HEK293 (cell line): ENCODE measurements at regions not wholly inside any gene's neighbourhood (a gene's known extent, or its start where the extent isn't known, plus 50 kb on each side); places are given as distances from the start of the nearest gene placed in this dataset.
A peak's percentile ranks its signal among the peaks of the same experiment; 100 is the strongest.

Experiments
- AEBP2 ChIP-seq: fragments of 450-650 bp; formaldehyde crosslinking; IDR thresholded peaks from 2 replicates; pipeline ENCODE4 v1.5.1; 2016; ENCODE audit warnings: missing biosample characterization, missing genetic modification characterization, borderline replicate concordance
- ATF2 ChIP-seq: fragments of 450-650 bp; formaldehyde crosslinking; IDR thresholded peaks from 2 replicates; pipeline ENCODE4 v1.5.1; 2016; ENCODE audit warnings: missing biosample characterization, missing genetic modification characterization, low read depth
- GLI2 ChIP-seq: fragments of 450-650 bp; formaldehyde crosslinking; IDR thresholded peaks from 2 replicates; pipeline ENCODE4; 2017; ENCODE audit warnings: missing biosample characterization, missing genetic modification characterization, low read depth, borderline replicate concordance
- GLIS2 ChIP-seq: fragments of 450-650 bp; formaldehyde crosslinking; IDR thresholded peaks from 2 replicates; pipeline ENCODE4 v1.5.1; 2016; ENCODE audit warnings: missing biosample characterization, missing genetic modification characterization
- INSM2 ChIP-seq: fragments of 450-650 bp; formaldehyde crosslinking; IDR thresholded peaks from 2 replicates; pipeline ENCODE4 v1.5.1; 2016; ENCODE audit warnings: missing biosample characterization, missing genetic modification characterization
- KLF8 ChIP-seq: fragments of 450-650 bp; formaldehyde crosslinking; IDR thresholded peaks from 2 replicates; pipeline ENCODE4 v1.5.1; 2016; ENCODE audit warnings: missing biosample characterization, missing genetic modification characterization
- MYNN ChIP-seq: fragments of 450-650 bp; formaldehyde crosslinking; IDR thresholded peaks from 2 replicates; pipeline ENCODE4 v1.5.1; 2016; ENCODE audit warnings: missing biosample characterization, missing genetic modification characterization, borderline replicate concordance
- PATZ1 ChIP-seq: fragments of 450-650 bp; formaldehyde crosslinking; IDR thresholded peaks from 2 replicates; pipeline ENCODE4 v1.5.1; 2016; ENCODE audit warnings: missing biosample characterization, missing genetic modification characterization
- PBX3 ChIP-seq: sonication (generic); formaldehyde crosslinking; IDR thresholded peaks from 2 replicates; pipeline ENCODE4 v1.8.1; 2022; ENCODE audit warnings: mild to moderate bottlenecking, moderate library complexity, missing genetic modification reagents
- PRDM6 ChIP-seq: fragments of 450-650 bp; formaldehyde crosslinking; IDR thresholded peaks from 2 replicates; pipeline ENCODE4 v1.5.1; 2017; ENCODE audit warnings: missing biosample characterization, missing genetic modification characterization
- TCF7L2 ChIP-seq: IDR thresholded peaks from 2 replicates; pipeline ENCODE4 v1.6.1; 2011; ENCODE audit warnings: low read depth, mild to moderate bottlenecking, inconsistent platforms, low read length, moderate library complexity, borderline replicate concordance
- WT1 ChIP-seq: fragments of 450-650 bp; formaldehyde crosslinking; IDR thresholded peaks from 2 replicates; pipeline ENCODE4 v1.5.1; 2016; ENCODE audit warnings: missing biosample characterization, missing genetic modification characterization
- ZBTB11 ChIP-seq: fragments of 450-650 bp; formaldehyde crosslinking; conservative IDR thresholded peaks from 2 replicates; pipeline ENCODE4 v1.5.1; 2016; ENCODE audit warnings: low read depth, missing biosample characterization, missing genetic modification characterization
- ZBTB6 ChIP-seq: fragments of 450-650 bp; formaldehyde crosslinking; IDR thresholded peaks from 2 replicates; pipeline ENCODE4 v1.5.1; 2017; ENCODE audit warnings: missing biosample characterization, missing genetic modification characterization
- ZEB2 ChIP-seq: fragments of 450-650 bp; formaldehyde crosslinking; IDR thresholded peaks from 2 replicates; pipeline ENCODE4 v1.5.1; 2016; ENCODE audit warnings: missing biosample characterization, missing genetic modification characterization
- ZNF155 ChIP-seq: fragments of 450-650 bp; formaldehyde crosslinking; IDR thresholded peaks from 2 replicates; pipeline ENCODE4 v1.5.1; 2016; ENCODE audit warnings: missing biosample characterization, missing genetic modification characterization
- ZNF302 ChIP-seq: fragments of 450-650 bp; formaldehyde crosslinking; IDR thresholded peaks from 2 replicates; pipeline ENCODE4 v1.5.1; 2016; ENCODE audit warnings: missing biosample characterization, missing genetic modification characterization, low read depth
- ZNF366 ChIP-seq: fragments of 450-650 bp; formaldehyde crosslinking; conservative IDR thresholded peaks from 2 replicates; pipeline ENCODE4 v1.5.1; 2016; ENCODE audit warnings: missing biosample characterization, missing genetic modification characterization
- ZNF391 ChIP-seq: fragments of 450-650 bp; formaldehyde crosslinking; IDR thresholded peaks from 2 replicates; pipeline ENCODE4 v1.5.1; 2016; ENCODE audit warnings: low read depth, missing biosample characterization, missing genetic modification characterization, borderline replicate concordance
- ZNF433 ChIP-seq: fragments of 450-650 bp; formaldehyde crosslinking; IDR thresholded peaks from 2 replicates; pipeline ENCODE4 v1.5.1; 2016; ENCODE audit warnings: missing biosample characterization, missing genetic modification characterization, low read depth
- ZNF571 ChIP-seq: fragments of 450-650 bp; formaldehyde crosslinking; IDR thresholded peaks from 2 replicates; pipeline ENCODE4 v1.5.0; 2017; ENCODE audit warnings: missing biosample characterization, missing genetic modification characterization
- ZNF610 ChIP-seq: fragments of 450-650 bp; formaldehyde crosslinking; IDR thresholded peaks from 2 replicates; pipeline ENCODE4 v1.5.1; 2016; ENCODE audit warnings: missing biosample characterization, missing genetic modification characterization, borderline replicate concordance
- ZSCAN5A ChIP-seq: fragments of 450-650 bp; formaldehyde crosslinking; IDR thresholded peaks from 2 replicates; pipeline ENCODE4 v1.5.1; 2016; ENCODE audit warnings: missing biosample characterization, missing genetic modification characterization

GRCh38 chr5:17326600-17327037, 109.2 kb downstream of the BASP1 start (continued):
- peak; percentile 80 for TF ChIP-seq INSM2
- TF ChIP-seq GLIS2: no peak
- 0 out of 2 replicates have a peak, but pooled peaks have one; percentile 75 for TF ChIP-seq ZNF391
- 0 out of 2 replicates have a peak, but pooled peaks have one; percentile 42 for TF ChIP-seq ZNF610 (tag by site-specific recombination)
- TF ChIP-seq PATZ1: peak; percentile 23; the same call in 1 of the 2 replicates
- TF ChIP-seq MYNN: no peak
- no peak for TF ChIP-seq ZSCAN5A (tag by site-specific recombination)
- TF ChIP-seq GLI2 (tag by site-specific recombination): peak; percentile 92
- no peak for TF ChIP-seq ZNF155 (tag by site-specific recombination)
- TF ChIP-seq PRDM6 (tag by site-specific recombination): peak; percentile 99
- TF ChIP-seq AEBP2 (tag by site-specific recombination): no peak
- no peak for TF ChIP-seq ZNF302 (tag by site-specific recombination)
- peak; percentile 90 for TF ChIP-seq ZEB2 (tag by site-specific recombination)
- TF ChIP-seq TCF7L2: no peak
- no peak for TF ChIP-seq ZNF433 (tag by site-specific recombination)
- TF ChIP-seq KLF8 (tag by site-specific recombination): peak; percentile 74
- TF ChIP-seq ZNF571: no peak
- no peak for TF ChIP-seq PBX3 (CRISPR knock-in tag)
- TF ChIP-seq WT1 (tag by site-specific recombination): peak; percentile 83
- TF ChIP-seq ZNF366: peak; percentile 98
- TF ChIP-seq ZBTB6 (tag by site-specific recombination): peak; percentile 93
- TF ChIP-seq ZBTB11 (tag by site-specific recombination): no peak
- peak; percentile 96 for TF ChIP-seq ATF2
